H1 (cell line): ENCODE measurements at regions not wholly inside any gene's neighbourhood (a gene's known extent, or its start where the extent isn't known, plus 50 kb on each side); places are given as distances from the start of the nearest gene placed in this dataset.

Experiments used
- CTCF ChIA-PET: fragments of 300-600 bp; sonication (Branson Sonifier 250); formaldehyde crosslinking; loops from one replicate; lab custom pipeline; 2021; ENCODE audit not compliant: partially characterized antibody; lab: Charles Lee
- POLR2A ChIA-PET: fragments of 300-600 bp; sonication (Branson Sonifier 250); formaldehyde crosslinking; loops from one replicate; lab custom pipeline; 2021; ENCODE audit warnings: inconsistent platforms; ENCODE audit not compliant: partially characterized antibody; lab: Charles Lee
- DNase-seq, 2 experiments: peaks; one replicate each; pipeline versions ENCODE4 v3.0.0 to v3.0.0-alpha.2; 2010 to 2022; ENCODE audit warnings: low spot score in 2 of 2, low read depth in 1 of 2, mixed read lengths in 1 of 2
- FAIRE-seq: peaks from 2 replicates; lab custom pipeline; 2011; peaks lifted over from hg19 to GRCh38; lab: Jason Lieb, UNC
- H2AFZ ChIP-seq: 2 replicates; pipeline ENCODE4 v1.8.1; 2012; ENCODE audit warnings: low read length, inconsistent platforms
- H2AK5ac ChIP-seq: 2 replicates; pipeline ENCODE4 v1.6.1; 2013; ENCODE audit warnings: low read depth, low read length
- H2BK120ac ChIP-seq: replicated peaks from 2 replicates; pipeline ENCODE3; 2013; ENCODE audit warnings: low read depth, low read length, inconsistent platforms
- H2BK12ac ChIP-seq: 2 replicates; pipeline ENCODE4 v1.6.1; 2013; ENCODE audit warnings: low read depth, low read length
- H2BK15ac ChIP-seq: 2 replicates; pipeline ENCODE4 v1.6.1; 2013; ENCODE audit warnings: low read length
- H2BK20ac ChIP-seq: 2 replicates; pipeline ENCODE4 v1.6.1; 2013; ENCODE audit warnings: low read length
- H2BK5ac ChIP-seq: 2 replicates; pipeline ENCODE4 v1.6.1; 2013; ENCODE audit warnings: low read depth, low read length
- H3K14ac ChIP-seq: 2 replicates; pipeline ENCODE4 v1.6.1; 2013; ENCODE audit warnings: inconsistent platforms; ENCODE audit not compliant: insufficient read length
- H3K18ac ChIP-seq: 2 replicates; pipeline ENCODE4 v1.6.1; 2013; ENCODE audit warnings: low read length; ENCODE audit errors: extremely low read depth
- H3K23ac ChIP-seq: 2 replicates; pipeline ENCODE4 v1.6.1; 2013; ENCODE audit warnings: inconsistent platforms; ENCODE audit not compliant: insufficient read length
- H3K23me2 ChIP-seq: 2 replicates; pipeline ENCODE4 v1.6.1; 2013; ENCODE audit warnings: low read depth, low read length
- H3K27ac ChIP-seq: 2 replicates; pipeline ENCODE4 v1.6.1; 2011; ENCODE audit warnings: low read depth, low read length, inconsistent platforms
- H3K27me3 ChIP-seq, 4 experiments: replicated peaks in 1 of 4; 1 replicate in 1 of 4; 2 replicates in 3 of 4; pipeline versions ENCODE4 v1.6.1 to v1.8.1; 2011 to 2013; ENCODE audit warnings: low read length in 3 of 4, mild to moderate bottlenecking in 3 of 4, inconsistent platforms in 2 of 4, mixed read lengths in 2 of 4, moderate library complexity in 1 of 4; ENCODE audit not compliant: control insufficient read depth in 3 of 4, insufficient read depth in 3 of 4; ENCODE audit errors: extremely low read depth in 1 of 4
- H3K36me3 ChIP-seq, 4 experiments: 2 replicates each; pipeline versions ENCODE4 v1.6.1 to v1.8.1; 2011 to 2013; ENCODE audit warnings: mild to moderate bottlenecking in 4 of 4, low read length in 3 of 4, moderate library complexity in 2 of 4, control low read depth in 1 of 4, inconsistent platforms in 1 of 4; ENCODE audit not compliant: insufficient read depth in 4 of 4, control insufficient read depth in 2 of 4
- H3K4ac ChIP-seq: replicated peaks from 2 replicates; pipeline ENCODE3; 2013; ENCODE audit warnings: low read length, low read depth, mixed read lengths, inconsistent platforms; ENCODE audit not compliant: insufficient read length
- H3K4me1 ChIP-seq, 4 experiments: replicated peaks in 1 of 4; 1 replicate in 1 of 4; 2 replicates in 3 of 4; pipeline versions ENCODE4 v1.6.1 to v1.8.1; 2011 to 2013; ENCODE audit warnings: low read length in 3 of 4, inconsistent platforms in 2 of 4, mixed read lengths in 1 of 4; ENCODE audit not compliant: insufficient read depth in 4 of 4, control insufficient read depth in 3 of 4
- H3K4me2 ChIP-seq, 2 experiments: 2 replicates each; pipeline versions ENCODE4 v1.6.1 to v1.8.1; 2011 to 2013; ENCODE audit warnings: low read depth in 2 of 2, low read length in 2 of 2, control low read depth in 1 of 2, inconsistent platforms in 1 of 2, mild to moderate bottlenecking in 1 of 2; ENCODE audit not compliant: insufficient read depth in 1 of 2
- H3K4me3 ChIP-seq, 4 experiments: fragments of 200-600, 300-600 bp in 1 of 4; sonication (generic), shearing (Covaris generic), sonication (Bioruptor Twin) in 1 of 4; 2 replicates each; pipeline versions ENCODE4 v1.5.1 to v1.8.1; 2011 to 2016; ENCODE audit warnings: low read length in 4 of 4, low read depth in 3 of 4, control low read depth in 2 of 4, inconsistent platforms in 2 of 4, mild to moderate bottlenecking in 2 of 4, mixed read lengths in 1 of 4, moderate library complexity in 1 of 4; ENCODE audit not compliant: insufficient read depth in 2 of 4; ENCODE audit errors: extremely low read depth in 1 of 4
- H3K56ac ChIP-seq: replicated peaks from 2 replicates; pipeline ENCODE3; 2013; ENCODE audit warnings: low read depth, mild to moderate bottlenecking, mixed read lengths, low read length, inconsistent platforms; ENCODE audit not compliant: insufficient read length
- H3K79me1 ChIP-seq: 2 replicates; pipeline ENCODE4 v1.6.1; 2013; ENCODE audit warnings: low read depth, low read length, control low read depth
- H3K79me2 ChIP-seq, 2 experiments: 2 replicates each; pipeline versions ENCODE4 v1.6.1 to v1.8.1; 2012 to 2013; ENCODE audit warnings: low read length in 2 of 2, mild to moderate bottlenecking in 2 of 2, inconsistent platforms in 1 of 2; ENCODE audit not compliant: insufficient read depth in 2 of 2, control insufficient read depth in 1 of 2
- H3K9ac ChIP-seq, 4 experiments: replicated peaks in 1 of 4; 1 replicate in 1 of 4; 2 replicates in 3 of 4; pipeline versions ENCODE4 v1.6.1 to v1.8.1; 2011 to 2013; ENCODE audit warnings: low read depth in 3 of 4, low read length in 3 of 4, control low read depth in 2 of 4, mild to moderate bottlenecking in 2 of 4, moderate library complexity in 2 of 4, inconsistent platforms in 1 of 4; ENCODE audit errors: extremely low read depth in 1 of 4
- H3K9me3 ChIP-seq, 2 experiments: 2 replicates each; pipeline versions ENCODE4 v1.6.1 to v1.8.1; 2012 to 2013; ENCODE audit warnings: mild to moderate bottlenecking in 2 of 2, moderate library complexity in 2 of 2, control low read depth in 1 of 2, inconsistent platforms in 1 of 2, low read depth in 1 of 2, low read length in 1 of 2, mixed read lengths in 1 of 2; ENCODE audit not compliant: insufficient read depth in 2 of 2
- H4K20me1 ChIP-seq, 2 experiments: replicated peaks in 1 of 2; 2 replicates each; pipeline versions ENCODE3 to v1.8.1; 2011 to 2013; ENCODE audit warnings: inconsistent platforms in 2 of 2, low read length in 2 of 2, mild to moderate bottlenecking in 1 of 2; ENCODE audit not compliant: insufficient read depth in 2 of 2, control insufficient read depth in 1 of 2
- H4K5ac ChIP-seq: 2 replicates; pipeline ENCODE4 v1.6.1; 2013; ENCODE audit warnings: low read length, low read depth, mixed read lengths, inconsistent platforms; ENCODE audit not compliant: insufficient read length
- H4K8ac ChIP-seq: 2 replicates; pipeline ENCODE4 v1.8.0; 2013; ENCODE audit warnings: mild to moderate bottlenecking, moderate library complexity, low read length, inconsistent platforms; ENCODE audit not compliant: insufficient read depth; ENCODE audit errors: extremely low read depth
- H4K91ac ChIP-seq: replicated peaks from 2 replicates; pipeline ENCODE3; 2013; ENCODE audit warnings: low read length, mixed read lengths, inconsistent platforms; ENCODE audit not compliant: insufficient read length
- RXRA ChIP-seq: IDR thresholded peaks from 2 replicates; pipeline ENCODE4 v1.6.1; 2011; ENCODE audit warnings: low read depth, mild to moderate bottlenecking, low read length, moderate library complexity; ENCODE audit not compliant: insufficient read depth
- WGBS, 2 experiments: shearing (Covaris generic) in 1 of 2; methylation state at CpG; one replicate each; pipeline versions ENCODE4 v1.1.6 to v1.1.7; 2013 to 2015; ENCODE audit warnings: low lambda C conversion rate in 2 of 2, mixed read lengths in 2 of 2, inconsistent platforms in 1 of 2, low coverage in 1 of 2, missing lambda C conversion rate in 1 of 2; ENCODE audit not compliant: insufficient replicate concordance in 2 of 2, insufficient coverage in 1 of 2, insufficient read length in 1 of 2; ENCODE audit errors: extremely low coverage in 1 of 2, missing lambda C conversion rate in 1 of 2; 5-methylcytosine and 5-hydroxymethylcytosine counted together

- H3K36me3 ChIP-seq = no peaks in the 10 kb centered on the region
- 92% methylated on average over 2 of the region's 2 CpGs; no CpG with 5 or more reads in 1 of the 2 experiments for WGBS, 2 experiments
- no peak overlapping the region for H3K4ac ChIP-seq
- TF ChIP-seq RXRA = no peak
These were observed 599.4 kb downstream of the RNF144A start for GRCh38 chr2:7516484-7517063.

More at GRCh38 chr2:7516484-7517063, 599.4 kb downstream of the RNF144A start:
- Histone ChIP-seq H3K9me3 (0 out of 4 replicates have a peak, but pooled peaks cover 0 to 3% of the 10 kb centered on the region in 2 experiments), H3K79me1 (no peaks in the 10 kb centered on the region), H3K9ac (peak overlapping the region in 1 of 4 experiments; percentile 34; a peak in 1 of 7 replicates), H2BK20ac (no peak overlapping the region), H3K27ac (no peak overlapping the region), H2BK15ac (no peak overlapping the region), H2BK5ac (no peak overlapping the region), H3K18ac (no peak overlapping the region), H3K23ac (no peak overlapping the region), H3K4me1 (peaks cover 0 to 2% (median 0%) of the 10 kb centered on the region in 4 experiments; a peak in 2 of 7 replicates), H4K8ac (no peak overlapping the region), H2AFZ (no peak overlapping the region), H3K14ac (no peak overlapping the region), H3K4me3 (no peak overlapping the region), H3K27me3 (no peaks in the 10 kb centered on the region), H4K91ac (no peak overlapping the region), H2BK12ac (no peak overlapping the region), H3K23me2 (no peaks in the 10 kb centered on the region), H4K20me1 (no peaks in the 10 kb centered on the region), H3K56ac (no peak overlapping the region), H3K79me2 (no peaks in the 10 kb centered on the region), H4K5ac (no peak overlapping the region), H2BK120ac (no peak overlapping the region), H3K4me2 (no peak overlapping the region), H2AK5ac (no peak overlapping the region)
- FAIRE-seq = no peak
- POLR2A ChIA-PET = no interaction called here
- CTCF ChIA-PET = no interaction called here
- DNase-seq = no peak
